ENCODE measurements at regions not wholly inside any gene's neighbourhood (a gene's known extent, or its start where the extent isn't known, plus 50 kb on each side); places are given as distances from the start of the nearest gene placed in this dataset.

DNA sequence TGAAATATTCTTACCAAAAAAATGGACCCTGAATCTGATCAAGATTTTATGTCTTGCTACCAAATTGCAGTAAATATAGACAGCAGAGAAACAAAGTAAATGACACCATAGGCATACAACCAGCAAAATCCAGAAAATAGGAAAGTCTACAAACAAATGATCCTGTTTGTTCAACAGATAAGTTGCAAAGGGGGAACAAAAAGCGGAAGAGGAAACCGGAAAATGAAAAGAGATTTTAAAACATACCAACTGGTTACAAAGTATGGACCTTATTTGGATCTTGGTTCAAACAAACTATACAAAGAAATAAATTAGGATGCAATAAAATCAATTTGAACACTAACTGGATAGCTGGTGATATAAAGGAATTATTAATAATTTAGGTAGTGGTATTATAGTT is 92.0 kb downstream of the TMPRSS5 start:
- TF ChIP-seq, protein P1, sequence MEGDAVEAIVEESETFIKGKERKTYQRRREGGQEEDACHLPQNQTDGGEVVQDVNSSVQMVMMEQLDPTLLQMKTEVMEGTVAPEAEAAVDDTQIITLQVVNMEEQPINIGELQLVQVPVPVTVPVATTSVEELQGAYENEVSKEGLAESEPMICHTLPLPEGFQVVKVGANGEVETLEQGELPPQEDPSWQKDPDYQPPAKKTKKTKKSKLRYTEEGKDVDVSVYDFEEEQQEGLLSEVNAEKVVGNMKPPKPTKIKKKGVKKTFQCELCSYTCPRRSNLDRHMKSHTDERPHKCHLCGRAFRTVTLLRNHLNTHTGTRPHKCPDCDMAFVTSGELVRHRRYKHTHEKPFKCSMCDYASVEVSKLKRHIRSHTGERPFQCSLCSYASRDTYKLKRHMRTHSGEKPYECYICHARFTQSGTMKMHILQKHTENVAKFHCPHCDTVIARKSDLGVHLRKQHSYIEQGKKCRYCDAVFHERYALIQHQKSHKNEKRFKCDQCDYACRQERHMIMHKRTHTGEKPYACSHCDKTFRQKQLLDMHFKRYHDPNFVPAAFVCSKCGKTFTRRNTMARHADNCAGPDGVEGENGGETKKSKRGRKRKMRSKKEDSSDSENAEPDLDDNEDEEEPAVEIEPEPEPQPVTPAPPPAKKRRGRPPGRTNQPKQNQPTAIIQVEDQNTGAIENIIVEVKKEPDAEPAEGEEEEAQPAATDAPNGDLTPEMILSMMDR (IDR thresholded peaks at IDR 0.05; ENCODE audit: insufficient read depth, low read depth, low read length), result no peak
- TF ChIP-seq EZH2 (IDR thresholded peaks at IDR 0.05; ENCODE audit: insufficient read depth, low read length), result no peak

Data from astrocyte (in vitro differentiated cells and primary cell).